GM13977 (cell line): ENCODE measurements at regions not wholly inside any gene's neighbourhood (a gene's known extent, or its start where the extent isn't known, plus 50 kb on each side); places are given as distances from the start of the nearest gene placed in this dataset.

Experiments used
- DNase-seq: peaks from one replicate; pipeline ENCODE4 v3.0.0; 2012; ENCODE audit warnings: low spot score
- in situ Hi-C: fragments of 300-500 bp; cut with MboI; formaldehyde crosslinking; loops from one replicate; pipeline ENCODE4 v1.12.0; 2022; ENCODE audit warnings: low sequenced_read_pairs, low pct_unique_long_range_greater_than_20kb, mixed read lengths, inconsistent platforms; ENCODE audit not compliant: unreplicated experiment
- TF ChIP-seq, protein P1 (sequence below): IDR thresholded peaks from 2 replicates; pipeline ENCODE4 v1.5.1; 2012; ENCODE audit warnings: mild to moderate bottlenecking, control low read depth; ENCODE audit not compliant: insufficient read depth; ENCODE audit errors: extremely low read depth, missing control alignments

DNA sequence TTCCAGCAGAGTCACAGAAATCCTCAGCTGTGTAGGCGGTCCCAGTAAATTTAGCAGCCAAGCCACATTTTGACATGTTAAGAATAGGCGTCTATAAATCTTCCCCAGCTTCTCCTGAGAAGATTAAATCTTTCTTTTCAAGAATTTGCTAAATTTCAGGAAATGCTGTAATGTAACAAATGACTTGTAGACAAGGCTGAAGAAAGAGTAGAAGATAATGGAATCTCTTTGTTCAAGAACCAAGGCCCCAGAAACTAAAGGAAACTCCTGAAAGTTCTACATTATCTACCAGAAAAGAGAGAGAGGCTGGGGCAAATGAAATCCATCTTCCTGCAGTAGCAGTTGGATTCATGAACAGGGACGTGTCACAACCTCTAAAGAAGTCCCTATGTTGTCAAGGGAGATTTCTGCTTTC, 760.3 kb downstream of the NOVA1 start:
- DNase-seq, result no peak
- in situ Hi-C loops, result no loop called here
- TF ChIP-seq, protein P1, sequence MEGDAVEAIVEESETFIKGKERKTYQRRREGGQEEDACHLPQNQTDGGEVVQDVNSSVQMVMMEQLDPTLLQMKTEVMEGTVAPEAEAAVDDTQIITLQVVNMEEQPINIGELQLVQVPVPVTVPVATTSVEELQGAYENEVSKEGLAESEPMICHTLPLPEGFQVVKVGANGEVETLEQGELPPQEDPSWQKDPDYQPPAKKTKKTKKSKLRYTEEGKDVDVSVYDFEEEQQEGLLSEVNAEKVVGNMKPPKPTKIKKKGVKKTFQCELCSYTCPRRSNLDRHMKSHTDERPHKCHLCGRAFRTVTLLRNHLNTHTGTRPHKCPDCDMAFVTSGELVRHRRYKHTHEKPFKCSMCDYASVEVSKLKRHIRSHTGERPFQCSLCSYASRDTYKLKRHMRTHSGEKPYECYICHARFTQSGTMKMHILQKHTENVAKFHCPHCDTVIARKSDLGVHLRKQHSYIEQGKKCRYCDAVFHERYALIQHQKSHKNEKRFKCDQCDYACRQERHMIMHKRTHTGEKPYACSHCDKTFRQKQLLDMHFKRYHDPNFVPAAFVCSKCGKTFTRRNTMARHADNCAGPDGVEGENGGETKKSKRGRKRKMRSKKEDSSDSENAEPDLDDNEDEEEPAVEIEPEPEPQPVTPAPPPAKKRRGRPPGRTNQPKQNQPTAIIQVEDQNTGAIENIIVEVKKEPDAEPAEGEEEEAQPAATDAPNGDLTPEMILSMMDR, result no peak

DNA sequence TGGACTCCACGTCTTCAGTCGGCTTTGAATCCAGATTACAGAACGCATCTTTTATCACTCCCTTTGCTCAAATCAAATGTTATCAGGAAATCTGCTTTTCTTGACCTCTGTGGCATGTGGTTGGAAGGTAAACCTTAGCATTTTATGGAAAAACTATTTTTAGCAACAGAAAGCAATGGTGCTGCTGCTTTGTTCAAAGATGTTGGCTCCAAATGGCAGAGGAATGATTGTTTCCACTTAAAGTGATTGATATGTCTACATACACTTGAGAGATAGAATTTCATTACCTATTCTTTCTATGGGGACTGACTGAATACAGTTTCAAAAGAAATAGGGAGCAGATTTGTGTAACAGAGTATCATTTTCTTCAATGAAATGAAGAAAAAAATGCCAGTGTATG, 761.2 kb downstream of the NOVA1 start:
- in situ Hi-C loops, result no loop called here
- TF ChIP-seq, protein P1, result no peak
- DNase-seq, result no peak

DNA sequence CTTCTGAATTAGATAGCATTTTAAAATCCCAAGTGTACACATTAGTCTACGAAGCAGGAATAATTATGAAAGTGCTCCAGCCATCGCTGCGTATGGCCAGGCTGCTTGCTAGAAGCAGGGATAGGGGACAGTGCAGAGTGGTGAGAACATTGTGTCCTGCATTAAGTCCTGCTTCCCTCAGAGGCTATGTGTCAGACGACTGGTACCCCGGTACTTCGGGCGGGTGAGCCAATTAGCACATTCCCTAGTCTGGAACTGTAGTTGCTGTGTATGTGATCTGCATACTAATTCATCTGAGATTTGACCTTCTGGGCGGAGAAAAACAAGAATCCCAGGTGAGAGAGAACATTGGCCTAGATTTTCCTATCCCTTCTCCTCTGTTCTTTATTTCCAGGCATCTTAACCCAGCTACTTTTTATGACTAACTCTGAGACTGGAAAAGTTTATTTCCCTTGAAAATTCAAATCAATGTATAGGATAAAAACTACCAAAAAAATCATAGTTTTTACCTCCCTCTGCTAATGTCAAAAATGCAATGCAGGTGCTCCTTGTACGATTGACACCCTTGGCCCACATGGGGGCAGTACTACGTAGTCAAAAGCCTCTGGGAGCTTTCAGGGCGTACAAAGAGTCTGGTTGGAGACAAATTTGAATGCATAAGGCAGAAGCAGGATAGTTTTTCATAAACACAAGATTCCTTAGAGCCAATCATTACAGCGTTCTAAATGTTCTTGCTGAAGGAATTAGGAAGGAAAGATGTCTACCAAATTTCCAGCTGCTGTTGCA, 764.3 kb downstream of the NOVA1 start:
- in situ Hi-C loops, result no loop called here
- DNase-seq, result no peak
- TF ChIP-seq, protein P1, result peak; percentile 27

DNA sequence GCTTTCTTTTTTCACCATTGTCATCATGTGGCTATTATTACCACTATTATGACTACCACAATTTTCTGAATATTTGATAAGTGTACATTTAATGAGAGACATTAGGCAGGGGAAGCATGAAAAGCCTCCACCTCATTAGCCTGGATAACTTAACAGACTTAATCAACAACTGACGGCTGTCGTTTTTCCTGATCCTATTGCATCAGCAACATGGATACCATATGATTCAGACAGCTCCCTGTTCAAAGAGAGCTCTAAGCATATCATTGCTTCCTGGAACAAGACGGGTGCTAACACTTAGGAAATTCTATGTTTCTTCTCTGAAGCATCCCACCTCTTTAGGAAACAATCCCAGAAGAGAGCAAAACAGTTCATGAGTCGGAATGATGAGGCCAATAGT, 765.2 kb downstream of the NOVA1 start:
- TF ChIP-seq, protein P1, result no peak
- in situ Hi-C loops, result no loop called here
- no peak for DNase-seq

DNA sequence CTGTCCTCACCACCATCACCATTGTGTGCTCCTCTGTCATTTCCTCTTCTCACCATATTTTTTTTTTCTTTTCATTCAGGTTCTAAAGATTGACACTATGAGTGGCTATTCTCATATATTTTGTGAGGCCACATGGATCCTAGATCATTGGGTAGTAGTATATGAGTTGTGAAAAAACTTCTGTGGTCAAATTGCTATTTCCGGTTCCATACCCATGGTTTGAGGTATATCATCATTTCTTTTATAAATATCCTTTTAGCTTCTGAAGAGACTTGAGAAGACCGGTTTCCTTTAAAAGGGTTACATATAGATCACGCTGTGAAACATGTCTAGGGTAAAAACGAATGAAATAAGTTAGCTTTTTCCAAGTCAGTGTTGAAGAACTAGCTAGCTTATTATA, 769.3 kb downstream of the NOVA1 start:
- TF ChIP-seq, protein P1, result no peak
- no peak for DNase-seq
- in situ Hi-C loops, result no loop called here

DNA sequence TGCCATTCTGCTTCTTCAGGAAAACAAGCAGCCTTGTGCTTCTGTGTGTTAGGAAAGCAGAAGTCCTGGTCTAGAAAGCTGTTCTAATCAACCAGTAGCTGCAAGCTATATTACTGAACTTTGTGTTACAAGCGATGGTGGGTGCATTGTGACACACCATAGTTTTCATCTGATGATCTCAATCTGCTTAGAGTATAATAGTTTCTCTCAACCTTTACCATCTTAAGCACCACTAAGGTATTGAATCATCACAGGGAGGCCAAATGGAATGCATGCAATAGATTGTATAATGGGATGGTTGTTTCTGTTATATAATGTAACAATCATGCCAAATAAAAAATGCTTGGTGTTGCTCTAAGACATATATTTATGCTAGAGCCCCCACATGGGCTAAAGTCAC, 771.7 kb downstream of the NOVA1 start:
- TF ChIP-seq, protein P1, result no peak
- in situ Hi-C loops, result no loop called here
- no peak for DNase-seq
